Liver (tissue), 3 donors: ENCODE measurements at regions not wholly inside any gene's neighbourhood (a gene's known extent, or its start where the extent isn't known, plus 50 kb on each side); places are given as distances from the start of the nearest gene placed in this dataset.

Source experiments
- ATF3 ChIP-seq: IDR thresholded peaks from 2 replicates; pipeline ENCODE4 v1.6.1; 2016; ENCODE audit warnings: antibody characterized with exemption
- CTCF ChIP-seq: fragments of 150-350 bp; IDR thresholded peaks from 2 replicates; pipeline ENCODE4 v1.5.1; 2017; ENCODE audit warnings: improper control_type of control experiment, low read depth, low read length; ENCODE audit not compliant: missing input control
- FOXA1 ChIP-seq: IDR thresholded peaks from 2 replicates; pipeline ENCODE4 v1.6.1; 2016; ENCODE audit warnings: antibody characterized with exemption
- GABPA ChIP-seq, 2 donors: IDR thresholded peaks in 1 of 2; conservative IDR thresholded peaks in 1 of 2; 2 replicates each; pipeline ENCODE4 v1.6.1; 2016; ENCODE audit warnings: antibody characterized with exemption in 2 of 2, mild to moderate bottlenecking in 1 of 2, moderate library complexity in 1 of 2
- RAD21 ChIP-seq, 2 donors: IDR thresholded peaks; 2 replicates each; pipeline ENCODE4 v1.6.1; 2016; ENCODE audit warnings: antibody characterized with exemption in 2 of 2, mild to moderate bottlenecking in 2 of 2
- SP1 ChIP-seq: IDR thresholded peaks from 2 replicates; pipeline ENCODE4 v1.6.1; 2018; ENCODE audit warnings: antibody characterized with exemption, mild to moderate bottlenecking
- YY1 ChIP-seq: IDR thresholded peaks from 2 replicates; pipeline ENCODE4 v1.6.1; 2016; ENCODE audit warnings: antibody characterized with exemption, mild to moderate bottlenecking
- donor health status: healthy.
- donor health status: healthy.

- TF ChIP-seq CTCF (no peak), FOXA1 (no peak), ATF3 (no peak), RAD21 (IDR thresholded peaks at IDR 0.05) (no peak), SP1 (no peak), YY1 (no peak), GABPA (IDR thresholded peaks at IDR 0.05 in 1 of 2, conservative IDR thresholded peaks at IDR 0.05 in 1 of 2) (no peak)
Observed at GRCh38 chr7:140262242-140262903, 85.6 kb upstream of the KDM7A start.
